HG02870 (cell line): ENCODE measurements at regions not wholly inside any gene's neighbourhood (a gene's known extent, or its start where the extent isn't known, plus 50 kb on each side); places are given as distances from the start of the nearest gene placed in this dataset.

Experiments
- ATAC-seq: cut with Tn5 transposase; IDR thresholded peaks from one replicate; pipeline ENCODE4 v1.9.1; 2021; ENCODE audit warnings: mild to moderate bottlenecking, moderate library complexity; ENCODE audit not compliant: unreplicated experiment

DNA sequence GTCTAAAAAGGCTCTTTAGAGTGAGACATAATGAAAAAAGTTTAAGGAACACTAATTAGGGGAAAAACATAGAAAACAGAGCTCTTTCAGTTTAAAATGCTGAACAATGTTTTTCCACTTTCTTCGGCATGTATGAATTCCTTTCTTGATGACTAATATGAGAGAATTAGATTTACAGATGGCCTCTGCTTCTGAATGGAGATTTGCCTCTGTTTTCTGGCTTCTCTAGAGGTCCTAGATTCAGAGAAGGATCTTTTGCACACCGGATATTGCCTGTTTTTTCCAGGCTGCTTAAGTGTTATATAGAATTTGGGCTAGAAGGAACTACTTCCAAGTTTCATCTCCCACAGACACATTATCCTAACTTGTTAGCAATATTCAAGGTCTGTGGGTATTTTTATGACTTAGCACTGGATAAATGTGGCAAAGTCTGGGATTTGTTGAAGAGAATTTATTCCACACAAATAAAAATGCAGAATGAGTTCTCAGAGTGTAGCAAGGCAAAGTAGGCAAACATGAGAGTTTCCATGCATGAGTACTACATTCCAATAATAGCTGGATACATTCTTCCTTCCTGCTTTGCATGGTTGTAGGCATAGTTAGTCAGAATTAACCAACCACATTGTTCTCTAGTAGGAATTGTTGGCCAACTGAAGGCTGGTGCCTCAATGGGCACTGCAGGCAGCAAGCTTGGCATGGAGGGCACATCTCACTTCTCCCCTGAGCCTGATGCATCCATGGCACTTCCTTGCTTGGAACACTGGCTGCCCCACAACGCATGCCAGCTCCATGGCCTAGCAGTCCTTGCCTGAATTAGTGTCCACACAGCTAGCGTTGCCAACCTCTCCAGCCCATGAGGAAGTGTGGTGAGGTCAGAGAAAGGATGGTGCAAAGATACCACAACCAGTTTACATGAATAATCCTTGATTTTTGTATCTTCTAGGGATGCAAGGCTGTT, 224.2 kb downstream of the CLIC5 start:
- no peak for ATAC-seq

DNA sequence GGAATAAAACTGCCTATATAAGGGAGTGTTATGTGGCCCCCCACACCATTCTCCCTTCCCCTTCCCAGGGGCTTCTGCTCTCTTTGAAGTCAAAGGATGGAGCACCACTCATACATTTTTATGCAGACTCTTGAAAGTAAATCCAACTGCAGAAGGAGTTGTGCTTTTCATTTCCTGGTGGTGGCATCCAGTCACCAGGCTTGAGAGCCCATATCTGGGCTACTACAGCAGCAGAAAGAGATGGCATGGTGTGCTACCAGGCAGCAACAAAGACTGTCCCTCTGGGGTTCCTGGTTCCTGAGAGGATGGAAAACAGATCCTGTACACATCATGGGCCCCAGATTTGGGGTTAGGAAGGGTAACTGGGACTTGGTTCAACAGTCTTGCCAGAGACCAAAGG, 226.4 kb downstream of the CLIC5 start:
- ATAC-seq = no peak

DNA sequence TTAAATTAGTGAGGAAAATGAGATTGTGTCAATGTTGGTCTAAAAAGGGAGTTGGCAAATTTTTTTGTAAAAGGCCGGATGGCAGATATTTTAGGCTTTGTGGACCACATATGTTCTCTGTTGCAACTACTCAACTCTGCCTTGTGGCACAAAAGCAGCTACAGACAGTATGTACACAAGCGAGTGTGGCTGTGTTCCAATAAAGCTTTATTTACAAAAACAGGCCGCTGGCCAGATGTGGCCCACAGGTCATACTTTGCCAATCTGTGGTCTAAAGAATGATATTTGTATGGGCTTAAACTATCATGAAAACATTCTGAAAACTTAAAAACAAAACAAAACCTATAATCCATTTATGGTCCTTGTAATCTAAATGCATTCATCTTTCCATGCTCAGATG, 228.3 kb downstream of the CLIC5 start:
- ATAC-seq = no peak

DNA sequence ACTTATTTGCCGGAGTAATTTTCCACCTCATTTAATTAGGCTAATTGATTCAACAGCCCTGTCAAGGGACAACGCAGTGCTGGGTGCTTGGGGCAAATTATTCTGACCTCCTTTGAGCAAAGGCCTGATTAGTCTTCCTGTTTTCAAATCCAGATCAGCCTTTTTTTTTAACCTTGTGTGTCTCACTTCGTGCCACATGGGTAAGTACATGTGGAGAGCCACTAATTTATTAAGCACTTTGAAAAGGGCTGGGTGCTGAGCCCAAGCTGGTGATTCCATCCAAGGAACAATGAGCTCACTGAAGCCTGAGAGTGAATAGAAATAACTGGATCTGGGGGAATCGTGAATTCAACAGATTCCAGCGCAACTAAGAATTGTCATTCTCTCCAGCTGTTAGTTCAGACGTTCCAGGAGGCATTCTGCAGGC, 229.3 kb downstream of the CLIC5 start:
- ATAC-seq = no peak

DNA sequence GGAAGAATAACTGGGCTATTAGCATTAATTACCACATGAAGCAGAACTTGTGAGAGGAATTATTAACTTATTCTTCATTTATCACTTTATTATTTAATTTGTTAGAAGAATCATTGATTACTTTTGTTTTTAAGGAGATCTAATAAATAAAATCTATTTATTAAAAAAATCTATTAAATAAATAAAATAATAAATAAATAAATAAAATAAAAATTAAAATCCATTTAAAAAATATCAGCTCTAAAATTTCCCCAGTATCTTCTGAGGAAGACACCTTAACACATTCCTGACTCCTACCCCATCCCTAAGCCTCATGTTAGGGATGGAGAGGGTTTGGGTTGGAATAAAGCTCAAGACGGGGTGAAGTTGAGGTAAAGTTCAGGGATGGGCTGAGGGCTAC, 231.4 kb downstream of the CLIC5 start:
- no peak for ATAC-seq

DNA sequence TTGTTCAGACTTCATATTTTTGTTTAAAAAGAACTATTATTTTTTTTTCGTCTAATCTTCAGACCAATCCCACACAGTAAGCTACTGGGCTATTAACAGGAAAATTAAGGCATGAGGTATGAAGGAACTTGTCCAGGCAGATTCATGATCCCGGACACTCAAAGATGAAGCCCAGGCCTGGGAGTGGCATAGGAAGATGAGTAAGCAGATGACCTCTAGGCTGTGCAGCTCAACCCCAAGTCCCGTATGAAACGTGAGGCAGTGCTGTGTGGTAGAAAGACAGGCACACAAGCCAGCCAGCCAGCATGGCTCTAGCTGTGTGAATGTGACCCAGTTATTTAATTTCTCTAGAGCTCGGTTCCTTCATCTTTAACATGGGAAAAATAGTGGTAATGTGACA, 231.9 kb downstream of the CLIC5 start:
- no peak for ATAC-seq

DNA sequence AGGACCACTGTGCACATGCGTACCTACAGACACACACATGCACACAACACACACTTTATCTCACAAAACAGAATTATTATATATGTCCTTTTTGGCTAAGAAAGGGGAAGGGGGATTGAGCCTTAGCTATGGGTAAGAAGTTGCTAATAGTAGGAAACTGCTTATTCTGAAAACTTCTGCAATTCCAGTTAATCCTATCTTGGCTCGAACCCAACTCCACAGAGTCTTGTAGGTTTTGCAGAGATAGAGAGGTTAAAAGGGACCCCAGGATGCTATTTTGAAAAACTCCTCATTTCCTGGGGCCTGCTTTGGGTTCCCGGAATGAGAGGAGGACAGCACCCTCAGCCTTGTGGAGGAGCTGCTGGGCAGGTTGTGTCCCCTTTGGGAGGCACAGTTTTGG, 233.8 kb downstream of the CLIC5 start:
- ATAC-seq = no peak

DNA sequence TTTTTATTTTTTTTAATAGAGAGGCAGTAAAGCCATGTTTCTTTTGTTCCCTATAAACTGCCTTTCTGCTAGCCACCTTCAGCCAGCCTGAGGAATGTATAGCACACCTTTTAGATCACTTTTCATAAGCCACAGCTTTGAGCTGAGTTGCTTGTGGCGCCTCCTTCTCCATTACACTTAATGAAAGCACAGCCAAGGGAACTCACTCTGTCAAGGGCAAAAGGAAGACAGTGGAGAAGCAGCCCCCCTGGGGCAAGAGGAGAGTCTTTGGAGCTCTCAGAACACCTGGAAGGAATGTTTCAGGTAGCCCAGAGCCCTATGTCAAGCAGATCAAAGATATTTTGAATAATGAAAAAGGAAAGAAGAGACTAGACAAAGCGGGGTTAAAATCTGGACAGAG, 235.1 kb downstream of the CLIC5 start:
- no peak for ATAC-seq

DNA sequence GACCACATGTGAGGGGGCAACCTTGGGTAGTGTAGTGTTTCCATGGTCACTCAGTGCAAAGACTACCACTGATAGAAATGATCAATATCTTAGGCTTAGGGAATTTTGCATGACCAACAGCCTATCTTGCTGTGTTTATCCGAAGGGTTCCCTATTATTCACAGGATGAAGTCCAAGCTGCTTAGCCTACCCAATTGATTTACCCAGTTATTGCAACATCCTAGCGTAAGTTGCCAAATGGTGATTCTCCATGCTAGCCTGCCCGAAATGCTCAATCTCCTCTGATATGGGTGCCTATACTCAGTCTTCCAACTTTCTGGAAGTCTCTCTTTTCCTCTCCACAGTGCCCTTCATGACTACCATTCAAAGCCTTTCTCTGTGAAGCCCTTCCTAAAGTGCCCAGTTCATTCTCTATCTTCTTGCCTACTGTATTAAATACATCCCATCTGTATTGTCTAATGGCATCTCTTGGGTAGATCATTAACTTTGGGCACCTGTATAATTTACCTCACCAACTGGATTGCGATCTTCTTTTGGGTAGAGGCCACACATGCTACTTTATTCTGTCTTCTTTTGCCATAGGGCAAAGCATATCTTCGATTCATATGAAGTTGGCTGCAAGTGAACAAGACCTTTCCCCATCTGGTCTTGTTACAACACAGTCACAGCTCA, 240.5 kb downstream of the CLIC5 start:
- ATAC-seq = no peak

DNA sequence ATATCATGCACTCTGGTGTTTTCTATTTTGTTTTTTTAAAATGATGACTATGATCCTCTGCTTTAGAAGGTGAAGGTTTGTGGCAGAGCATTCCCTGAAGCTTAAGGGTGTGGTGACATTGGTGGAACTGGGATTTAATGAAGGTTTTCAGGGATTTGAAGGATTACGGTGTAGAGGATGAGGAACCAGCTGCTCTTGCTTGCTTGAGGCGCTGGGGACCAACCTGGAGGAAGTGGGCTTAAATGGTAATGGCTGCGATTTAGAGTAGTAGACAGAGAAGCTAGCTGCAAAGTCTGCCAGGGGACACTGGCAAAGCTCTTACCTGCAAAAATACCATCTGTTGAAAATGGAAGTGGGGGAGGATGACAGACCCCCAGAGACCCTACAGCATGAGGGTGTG, 241.8 kb downstream of the CLIC5 start:
- no peak for ATAC-seq

DNA sequence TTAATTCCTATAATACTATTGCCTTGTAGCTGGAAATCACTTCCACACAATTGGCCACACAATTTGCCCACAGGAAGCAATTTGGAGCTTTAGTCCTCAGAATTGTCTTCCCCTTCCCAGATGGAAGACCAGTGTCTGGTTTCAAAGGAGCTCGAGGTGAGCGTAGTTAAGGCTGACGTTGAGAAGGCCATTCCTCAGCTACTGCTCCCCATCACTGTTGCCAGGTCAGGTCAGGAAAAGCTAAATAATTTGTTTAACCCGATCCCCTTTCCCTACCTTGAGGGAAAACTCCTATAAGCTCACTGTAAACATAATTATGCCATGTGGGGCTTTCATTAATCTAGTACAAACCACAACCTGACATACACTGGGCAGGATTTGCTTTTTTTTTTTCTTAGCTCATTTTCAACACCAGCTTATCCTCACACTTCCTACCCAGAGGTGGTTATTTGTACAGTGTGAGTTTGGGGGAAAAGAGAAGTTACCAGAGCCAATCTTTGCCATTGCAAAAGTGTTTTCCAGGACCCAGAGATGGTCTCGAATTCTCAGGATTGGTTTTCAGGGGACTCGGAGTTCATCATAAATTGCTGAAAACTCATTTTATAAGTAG, 242.7 kb downstream of the CLIC5 start:
- ATAC-seq = no peak

DNA sequence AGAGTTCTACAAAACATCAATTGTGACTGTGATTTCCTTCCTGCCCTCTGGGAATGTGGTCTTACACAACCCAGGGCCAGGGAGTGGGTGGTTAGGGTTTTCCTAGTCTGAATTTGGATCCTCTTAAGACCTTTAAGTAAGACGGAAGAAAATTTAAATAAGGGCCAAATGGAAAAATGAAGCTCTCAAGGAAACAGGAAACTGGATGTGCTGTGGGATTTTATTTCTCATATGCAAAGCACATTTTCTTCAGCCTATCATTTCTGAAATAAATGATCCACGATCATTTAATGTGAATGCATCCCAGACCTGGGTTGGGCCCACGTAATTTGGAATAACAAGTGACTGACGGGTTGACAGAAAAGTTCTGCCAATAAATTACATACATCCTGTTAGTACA, 243.6 kb downstream of the CLIC5 start:
- no peak for ATAC-seq

DNA sequence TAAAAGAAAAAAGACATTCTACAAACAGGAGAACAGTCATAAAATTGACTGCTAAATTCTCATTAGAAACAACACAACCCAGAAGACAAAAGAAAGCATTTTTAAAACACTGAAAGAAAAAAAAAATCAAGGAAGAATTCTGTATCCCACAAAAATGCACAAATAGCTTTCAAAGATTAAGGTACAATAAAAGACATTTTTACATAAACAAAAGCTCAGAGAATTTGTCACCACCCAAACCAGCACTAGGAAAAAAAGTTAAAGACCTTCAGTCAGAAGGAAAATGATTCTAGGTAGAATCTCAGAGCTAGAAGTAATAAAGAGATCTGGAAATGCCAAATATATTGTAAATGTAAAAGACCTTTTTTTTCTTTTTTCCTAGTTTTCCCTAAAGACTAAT, 252.4 kb downstream of the CLIC5 start:
- no peak for ATAC-seq

DNA sequence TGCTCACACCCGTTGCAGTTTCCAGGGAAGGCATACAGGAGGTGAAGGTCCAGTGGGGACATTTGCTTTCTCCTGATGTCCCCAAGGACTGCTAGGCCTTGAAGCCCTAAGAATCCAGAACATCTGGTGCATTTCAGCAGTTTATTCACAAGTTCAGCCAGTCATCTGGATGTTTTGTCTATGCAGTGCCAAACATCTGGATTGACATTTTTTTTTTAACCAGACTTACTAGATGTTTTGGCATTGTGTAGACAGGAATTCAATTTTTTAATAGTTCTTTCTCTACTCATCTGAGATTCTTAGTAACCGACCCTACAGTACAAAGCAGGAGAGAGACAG, 256.2 kb downstream of the CLIC5 start:
- ATAC-seq = no peak

DNA sequence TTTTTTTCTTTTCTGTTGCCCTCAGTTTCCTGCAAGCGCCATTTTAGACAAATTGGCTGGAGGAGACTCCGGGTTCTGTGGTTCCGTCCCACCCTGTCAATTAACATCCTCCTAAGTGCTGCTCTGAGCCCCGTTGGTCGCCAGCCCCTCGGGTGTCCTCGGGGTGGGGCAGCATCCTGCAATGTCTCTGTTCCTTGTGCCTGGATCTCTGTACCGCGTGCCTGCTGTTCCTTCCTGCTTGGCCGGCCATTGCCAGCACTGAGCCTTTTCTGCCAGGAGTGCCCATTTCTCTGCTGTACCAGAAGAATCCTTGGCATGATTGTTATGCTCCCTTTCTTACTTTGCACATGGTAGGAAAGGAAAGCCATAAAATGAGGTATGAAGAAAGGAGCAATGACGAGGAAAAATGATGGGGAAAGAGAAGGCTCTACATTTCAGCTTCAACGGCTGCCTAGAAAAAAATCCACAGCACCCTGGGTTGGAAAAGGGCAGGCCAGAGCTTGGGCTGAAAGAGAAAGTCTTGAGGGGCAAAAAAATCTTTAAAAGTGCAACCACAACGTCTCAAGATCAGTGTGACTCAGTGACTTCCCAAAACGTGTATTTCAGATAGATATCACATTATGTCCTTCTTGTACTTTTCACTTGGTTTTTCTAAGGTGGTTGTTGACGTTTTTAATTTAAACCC, 256.7 kb downstream of the CLIC5 start:
- ATAC-seq = no peak

DNA sequence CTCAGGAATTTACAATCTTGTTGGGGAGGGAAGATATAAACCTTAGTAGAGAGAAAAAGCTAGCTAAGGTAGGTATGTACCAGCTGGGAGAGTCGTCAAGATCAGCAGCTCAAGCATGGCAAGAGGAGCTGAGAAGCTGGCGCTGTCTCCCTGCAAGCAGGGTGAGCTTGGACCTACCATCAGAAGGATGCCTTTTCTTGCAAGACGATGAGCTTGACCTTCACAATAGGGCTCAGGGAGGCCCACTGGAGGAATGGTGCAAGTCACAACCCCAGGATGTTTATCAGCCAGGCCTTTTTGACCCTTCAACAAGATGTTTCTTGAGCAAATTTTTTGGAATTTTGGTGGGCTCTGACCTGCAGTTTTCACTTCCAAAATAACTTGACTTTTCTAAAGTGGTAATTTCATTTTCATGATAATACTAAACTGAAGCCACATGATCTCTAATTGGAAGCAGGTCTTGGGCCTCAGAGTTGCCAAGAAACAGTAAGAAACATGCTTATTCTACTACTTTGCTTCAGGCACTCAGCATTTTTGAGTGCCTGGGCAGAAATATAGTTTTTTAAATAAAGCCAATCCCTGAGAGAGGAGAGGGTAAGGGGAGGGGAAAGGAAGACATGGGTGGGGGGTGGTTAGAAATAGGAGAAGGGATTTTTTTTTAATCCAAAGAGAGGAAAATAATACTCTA, 258.1 kb downstream of the CLIC5 start:
- no peak for ATAC-seq

DNA sequence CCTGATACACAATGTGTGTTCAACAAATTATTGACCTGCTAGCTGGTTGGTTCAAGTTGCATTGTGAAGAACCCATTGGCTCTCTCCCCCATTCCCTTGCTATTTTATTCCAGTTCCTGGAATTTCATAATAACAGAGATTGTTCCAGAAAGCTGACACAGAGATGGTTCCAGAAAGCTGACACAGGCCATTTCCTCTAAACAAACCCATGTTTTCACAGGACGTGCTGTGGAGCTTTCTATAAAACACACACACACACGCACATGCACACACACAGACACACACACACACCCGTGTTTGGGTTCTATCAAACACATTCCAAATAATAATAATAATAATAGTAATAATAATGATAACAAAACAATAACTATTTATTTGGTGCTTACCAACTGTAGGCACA, 259.1 kb downstream of the CLIC5 start:
- ATAC-seq = no peak

DNA sequence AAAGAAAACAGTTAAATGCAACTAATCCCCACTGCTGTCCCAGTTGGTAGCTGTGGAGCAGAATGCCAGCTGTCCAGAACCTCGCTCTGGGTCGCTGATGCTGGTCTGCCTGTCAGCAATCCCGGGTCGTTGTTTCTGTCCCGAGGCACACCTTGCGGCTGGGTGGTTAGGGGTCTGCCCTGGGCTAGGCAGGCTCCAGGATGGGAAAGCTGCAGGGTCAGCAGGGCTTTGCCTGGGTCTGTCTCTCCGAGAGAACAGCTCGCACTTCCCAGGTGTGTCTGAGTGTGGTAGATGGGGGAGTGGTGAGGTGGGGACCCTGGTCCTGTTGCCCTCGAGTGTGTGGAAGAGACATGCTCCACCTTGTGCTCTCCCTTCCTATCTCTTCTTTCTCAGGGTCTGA, 261.2 kb downstream of the CLIC5 start:
- no peak for ATAC-seq

DNA sequence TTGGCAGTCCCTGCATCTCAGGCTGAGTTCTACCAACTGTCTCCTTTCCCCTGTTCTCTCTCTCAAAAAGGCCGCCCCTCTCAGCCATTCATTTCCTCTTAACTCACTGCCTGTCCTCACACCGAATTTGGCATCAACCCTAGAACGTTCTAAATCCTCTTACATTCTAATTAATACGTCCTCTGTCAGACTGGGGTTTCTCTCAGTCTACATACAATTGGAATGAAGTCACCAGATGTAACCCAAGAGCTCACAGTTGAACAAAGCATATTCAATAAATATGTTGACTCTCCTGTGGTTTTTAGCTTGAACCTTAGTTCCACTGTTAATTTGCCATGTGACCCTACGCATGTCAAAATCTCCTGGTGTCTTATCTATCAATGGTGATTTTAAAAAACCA, 269.6 kb downstream of the CLIC5 start:
- no peak for ATAC-seq

DNA sequence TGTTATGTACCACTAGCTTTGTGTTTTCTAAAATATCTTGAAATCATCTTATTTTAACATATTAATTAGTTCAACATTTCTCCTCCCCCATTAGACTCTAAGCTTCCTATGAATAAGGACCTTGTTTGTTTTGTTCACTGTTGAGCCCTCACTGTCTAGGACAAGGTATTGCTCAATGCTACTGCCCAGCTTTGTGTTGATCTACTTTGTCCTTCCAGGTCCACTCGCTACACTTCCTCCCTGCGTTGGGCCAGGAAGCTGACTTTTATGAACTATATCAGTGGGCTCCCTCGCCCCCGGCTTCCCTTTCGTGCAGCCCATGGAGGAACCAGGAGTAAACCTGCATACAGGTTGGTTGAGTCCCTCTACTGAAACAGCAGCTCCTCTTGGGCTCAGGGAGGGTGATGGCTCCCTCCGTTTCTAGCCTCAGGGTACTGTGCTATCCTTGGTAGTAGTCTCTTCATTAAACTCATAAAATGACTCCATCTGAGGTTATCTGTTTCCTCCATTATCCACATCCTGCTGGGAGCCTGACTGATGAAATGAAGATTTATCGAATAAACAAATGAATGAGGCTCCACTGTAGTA, 272.5 kb downstream of the CLIC5 start:
- no peak for ATAC-seq

DNA sequence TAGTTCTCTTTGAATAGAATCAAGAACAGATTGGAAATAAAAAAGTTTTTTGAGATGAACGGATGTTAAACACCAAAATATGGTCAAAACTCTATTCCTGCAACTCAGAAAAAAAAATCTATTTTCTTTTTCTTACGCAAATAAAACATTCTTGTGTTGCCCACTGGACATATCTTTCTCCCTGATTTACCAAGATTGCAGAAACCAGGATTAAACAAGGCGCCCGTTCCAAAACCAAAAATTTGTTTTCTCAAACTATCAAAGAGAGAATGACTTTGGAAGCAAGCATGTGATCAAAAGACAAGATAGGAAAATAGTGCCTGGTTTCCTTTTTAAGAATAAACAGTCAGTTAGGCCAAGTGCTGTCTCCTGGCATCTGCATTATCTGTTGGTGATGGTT, 273.1 kb downstream of the CLIC5 start:
- no peak for ATAC-seq
